GM12878 (cell line): ENCODE measurements at regions not wholly inside any gene's neighbourhood (a gene's known extent, or its start where the extent isn't known, plus 50 kb on each side); places are given as distances from the start of the nearest gene placed in this dataset.

ENCODE experiments used
- ATAC-seq: fragments of 200-7000 bp; cut with Tn5 transposase; 3 replicates; pipeline ENCODE4 v1.9.1; 2020; ENCODE audit warnings: mild to moderate bottlenecking, moderate library complexity
- BruUV-seq: library from RNA; stranded (reverse); fragments of 400-500 nt; replicated peaks from 2 replicates; lab custom pipeline; 2021; lab: Mats Ljungman, UMichigan
- CTCF ChIA-PET: fragments of 300-600 bp; sonication (Branson Sonifier 250); formaldehyde crosslinking; extraction: SDS; loops from one replicate; lab custom pipeline; 2021; ENCODE audit warnings: inconsistent platforms; lab: Yijun Ruan, JAX
- POLR2A ChIA-PET: fragments of 350-600 bp; formaldehyde crosslinking; extraction: SDS; loops from one replicate; lab custom pipeline; 2021; ENCODE audit warnings: inconsistent platforms; lab: Charles Lee
- RAD21 ChIA-PET: fragments of 300-600 bp; sonication (Branson Sonifier 250); formaldehyde crosslinking; loops from one replicate; lab custom pipeline; 2023; ENCODE audit warnings: antibody characterized with exemption; ENCODE audit not compliant: unreplicated experiment; lab: Charles Lee
- SMC1A ChIA-PET: fragments of 300-600 bp; sonication (Branson Sonifier 250); formaldehyde crosslinking; loops from one replicate; lab custom pipeline; 2023; ENCODE audit not compliant: unreplicated experiment, uncharacterized antibody; lab: Charles Lee
- DNase-seq: peaks from one replicate; pipeline ENCODE4 v3.0.0-alpha.2; 2011; ENCODE audit warnings: low read depth, low spot score
- FAIRE-seq: peaks from 3 replicates; lab custom pipeline; 2011; peaks lifted over from hg19 to GRCh38; lab: Jason Lieb, UNC
- H2AFZ ChIP-seq: 2 replicates; pipeline ENCODE4 v1.6.0; 2011; ENCODE audit warnings: low read depth, low read length, control low read depth; ENCODE audit not compliant: control insufficient read depth
- H3K27ac ChIP-seq: 2 replicates; pipeline ENCODE4 v1.5.1; 2011; ENCODE audit warnings: control low read depth; ENCODE audit not compliant: control insufficient read depth, insufficient read depth
- H3K27me3 ChIP-seq, 2 experiments: replicated peaks in 1 of 2; 2 replicates each; pipeline versions ENCODE4 v1.6.0 to v1.6.1; 2011; ENCODE audit warnings: low read length in 1 of 2; ENCODE audit not compliant: control insufficient read depth in 2 of 2, insufficient read depth in 2 of 2
- H3K36me3 ChIP-seq, 2 experiments: 2 replicates each; pipeline ENCODE4 v1.5.1; 2011; ENCODE audit warnings: low read length in 1 of 2; ENCODE audit not compliant: control insufficient read depth in 2 of 2, insufficient read depth in 2 of 2
- H3K4me1 ChIP-seq: 2 replicates; pipeline ENCODE4 v1.6.1; 2011; ENCODE audit warnings: mild to moderate bottlenecking, low read length, moderate library complexity, mixed read lengths; ENCODE audit not compliant: control insufficient read depth, insufficient read depth
- H3K4me2 ChIP-seq: 2 replicates; pipeline ENCODE4 v1.6.0; 2011; ENCODE audit warnings: control low read depth; ENCODE audit not compliant: control insufficient read depth, insufficient read depth
- H3K4me3 ChIP-seq: fragments of 200-600 bp; sonication (generic); 2 replicates; pipeline ENCODE4 v1.5.1; 2016
- H3K79me2 ChIP-seq: 2 replicates; pipeline ENCODE4 v1.6.0; 2011; ENCODE audit warnings: low read length; ENCODE audit not compliant: control insufficient read depth, insufficient read depth
- H3K9ac ChIP-seq: 2 replicates; pipeline ENCODE4 v1.8.0; 2011; ENCODE audit warnings: low read length, control low read depth, mixed read lengths; ENCODE audit not compliant: control insufficient read depth, insufficient read depth
- H3K9me3 ChIP-seq: replicated peaks from 3 replicates; pipeline ENCODE4 v1.5.1; 2011; ENCODE audit warnings: mild to moderate bottlenecking, low read length; ENCODE audit not compliant: control insufficient read depth, insufficient read depth
- H4K20me1 ChIP-seq: 2 replicates; pipeline ENCODE4 v1.6.0; 2011; ENCODE audit not compliant: control insufficient read depth, insufficient read depth
- CBX3 ChIP-seq: fragments of 200-600 bp; sonication (generic); IDR thresholded peaks from 2 replicates; pipeline ENCODE4 v1.6.1; 2016; ENCODE audit warnings: low read depth, borderline replicate concordance
- CREB1 ChIP-seq: IDR thresholded peaks from 2 replicates; pipeline ENCODE4 v1.6.1; 2012; ENCODE audit warnings: low read depth, mild to moderate bottlenecking, inconsistent platforms
- DPF2 ChIP-seq: fragments of 450-650 bp; IDR thresholded peaks from 2 replicates; pipeline ENCODE4 v1.6.1; 2017; ENCODE audit warnings: mild to moderate bottlenecking
- HDAC6 ChIP-seq: fragments of 200-600 bp; sonication (generic); IDR thresholded peaks from one replicate; pipeline ENCODE4 v1.8.0; 2017; ENCODE audit warnings: antibody characterized with exemption; ENCODE audit not compliant: unreplicated experiment
- IKZF1 ChIP-seq: fragments of 450-650 bp; conservative IDR thresholded peaks from 2 replicates; pipeline ENCODE4 v1.6.1; 2017; ENCODE audit warnings: antibody characterized with exemption, mild to moderate bottlenecking
- KAT2A ChIP-seq: conservative IDR thresholded peaks from 2 replicates; pipeline ENCODE4 v1.6.1; 2011; ENCODE audit warnings: low read depth, low read length; ENCODE audit not compliant: control insufficient read depth
- KDM1A ChIP-seq: fragments of 200-600 bp; sonication (generic); IDR thresholded peaks from 2 replicates; pipeline ENCODE4 v1.6.1; 2016; ENCODE audit warnings: borderline replicate concordance
- MYC ChIP-seq: IDR thresholded peaks from 2 replicates; pipeline ENCODE4 v1.6.1; 2011; ENCODE audit warnings: mild to moderate bottlenecking, low read length, moderate library complexity, inconsistent platforms; ENCODE audit not compliant: insufficient read depth, insufficient replicate concordance, insufficient read length, severe bottlenecking
- NBN ChIP-seq: fragments of 450-650 bp; IDR thresholded peaks from 2 replicates; pipeline ENCODE4 v1.6.1; 2016
- NFXL1 ChIP-seq: fragments of 450-650 bp; IDR thresholded peaks from 2 replicates; pipeline ENCODE4 v1.6.1; 2017; ENCODE audit warnings: antibody characterized with exemption, mild to moderate bottlenecking, borderline replicate concordance
- SREBF2 ChIP-seq: IDR thresholded peaks from 2 replicates; pipeline ENCODE4 v1.6.1; 2012; ENCODE audit warnings: mild to moderate bottlenecking, low read length
- STAT1 ChIP-seq: fragments of 450-650 bp; conservative IDR thresholded peaks from 2 replicates; pipeline ENCODE4 v1.6.1; 2014; ENCODE audit warnings: antibody characterized with exemption, mild to moderate bottlenecking
- STAT3 ChIP-seq: IDR thresholded peaks from 2 replicates; pipeline ENCODE4 v1.6.1; 2011; ENCODE audit warnings: low read depth, low read length, improper control_type of control experiment
- TAF1 ChIP-seq: IDR thresholded peaks from 2 replicates; pipeline ENCODE4 v1.6.1; 2011; ENCODE audit warnings: mild to moderate bottlenecking, low read depth, low read length, borderline replicate concordance
- TCF12 ChIP-seq: IDR thresholded peaks from 2 replicates; pipeline ENCODE4 v1.6.1; 2011; ENCODE audit warnings: low read depth, mild to moderate bottlenecking, low read length
- ZBTB4 ChIP-seq: fragments of 450-650 bp; formaldehyde crosslinking; IDR thresholded peaks from 2 replicates; pipeline ENCODE4 v1.4.0; 2022; ENCODE audit warnings: mild to moderate bottlenecking, moderate library complexity
- in situ Hi-C: fragments of 300-500 bp; cut with MboI; formaldehyde crosslinking; loops from 9 replicates; pipeline ENCODE4 v1.14.3; 2018; ENCODE audit warnings: mixed read lengths
- intact Hi-C: fragments of 100-400 bp; cut with micrococcal nuclease; formaldehyde crosslinking; loops from one replicate; pipeline ENCODE4 v1.14.2; 2022; ENCODE audit not compliant: unreplicated experiment
- TF ChIP-seq, protein P1 (sequence below): IDR thresholded peaks from 2 replicates; pipeline ENCODE4 v1.6.1; 2011; ENCODE audit warnings: low read depth, low read length, improper control_type of control experiment, borderline replicate concordance
- TF ChIP-seq, protein P2 (sequence below): fragments of 450-650 bp; IDR thresholded peaks from 2 replicates; pipeline ENCODE4 v1.6.1; 2014; ENCODE audit warnings: mild to moderate bottlenecking

DNA sequence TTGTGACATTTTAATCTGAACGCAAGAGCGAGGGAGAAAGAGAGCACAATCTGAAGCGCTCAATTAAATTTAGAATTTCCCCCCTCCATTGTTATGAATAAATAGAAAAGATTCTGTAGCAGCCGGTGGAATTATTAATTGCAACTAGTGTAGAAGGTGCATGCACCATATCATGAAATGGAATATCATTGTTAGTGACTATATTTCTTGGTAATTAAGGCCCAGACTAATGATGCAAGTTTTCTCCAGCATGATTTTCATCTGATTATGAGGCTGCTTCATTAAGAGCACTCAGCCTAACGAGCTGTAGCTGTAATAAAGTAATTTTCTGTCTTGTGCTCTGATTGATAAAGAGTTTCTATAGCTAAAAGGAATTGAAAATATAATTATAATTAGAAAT lies 432.2 kb upstream of the SPRED2 start (continued):
- no peak for TF ChIP-seq ZBTB4 (CRISPR knock-in tag)

DNA sequence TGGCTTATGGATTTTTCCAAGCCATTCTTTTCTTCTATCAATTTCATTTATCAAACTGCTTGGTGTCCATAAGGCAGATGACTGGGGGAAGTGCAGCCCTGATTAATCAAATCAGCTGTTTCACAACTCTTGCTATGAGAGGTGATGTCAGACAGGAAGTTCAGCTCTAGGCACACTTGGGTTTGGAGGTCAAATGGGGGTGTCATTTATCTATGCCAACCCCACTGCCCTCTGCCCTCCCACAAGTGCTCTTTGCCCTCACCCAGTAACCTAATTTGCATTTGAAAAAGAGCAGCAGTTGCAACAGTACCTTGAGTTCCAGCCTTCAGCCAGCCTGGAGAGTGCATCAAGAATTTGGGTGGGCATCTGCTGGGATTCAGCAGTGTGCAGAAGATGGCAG lies 431.3 kb upstream of the SPRED2 start:
- RAD21 ChIA-PET = no interaction called here
- POLR2A ChIA-PET = no interaction called here
- no peak for FAIRE-seq
- H2AFZ ChIP-seq = no peak overlapping the region
- no peaks in the 10 kb centered on the region for H3K4me1 ChIP-seq
- no peak overlapping the region for H3K27ac ChIP-seq
- no peaks in the 10 kb centered on the region for H3K79me2 ChIP-seq
- no TSS peak for BruUV-seq
- no peaks in the 10 kb centered on the region for H3K9me3 ChIP-seq
- in situ Hi-C loops = no loop called here
- H3K4me2 ChIP-seq = no peak overlapping the region
- intact Hi-C loops = no loop called here
- TF ChIP-seq SREBF2 = no peak
- no peak for TF ChIP-seq STAT1
- no peak for TF ChIP-seq HDAC6
- no peak for TF ChIP-seq NBN
- no peak for TF ChIP-seq CBX3
- no peak for TF ChIP-seq DPF2
- TF ChIP-seq, protein P1, sequence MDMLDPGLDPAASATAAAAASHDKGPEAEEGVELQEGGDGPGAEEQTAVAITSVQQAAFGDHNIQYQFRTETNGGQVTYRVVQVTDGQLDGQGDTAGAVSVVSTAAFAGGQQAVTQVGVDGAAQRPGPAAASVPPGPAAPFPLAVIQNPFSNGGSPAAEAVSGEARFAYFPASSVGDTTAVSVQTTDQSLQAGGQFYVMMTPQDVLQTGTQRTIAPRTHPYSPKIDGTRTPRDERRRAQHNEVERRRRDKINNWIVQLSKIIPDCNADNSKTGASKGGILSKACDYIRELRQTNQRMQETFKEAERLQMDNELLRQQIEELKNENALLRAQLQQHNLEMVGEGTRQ = no peak
- no peak for TF ChIP-seq KDM1A
- TF ChIP-seq CREB1 = no peak
- TF ChIP-seq STAT3 = no peak
- TF ChIP-seq TCF12 = no peak
- no peak for TF ChIP-seq IKZF1
- TF ChIP-seq, protein P2, sequence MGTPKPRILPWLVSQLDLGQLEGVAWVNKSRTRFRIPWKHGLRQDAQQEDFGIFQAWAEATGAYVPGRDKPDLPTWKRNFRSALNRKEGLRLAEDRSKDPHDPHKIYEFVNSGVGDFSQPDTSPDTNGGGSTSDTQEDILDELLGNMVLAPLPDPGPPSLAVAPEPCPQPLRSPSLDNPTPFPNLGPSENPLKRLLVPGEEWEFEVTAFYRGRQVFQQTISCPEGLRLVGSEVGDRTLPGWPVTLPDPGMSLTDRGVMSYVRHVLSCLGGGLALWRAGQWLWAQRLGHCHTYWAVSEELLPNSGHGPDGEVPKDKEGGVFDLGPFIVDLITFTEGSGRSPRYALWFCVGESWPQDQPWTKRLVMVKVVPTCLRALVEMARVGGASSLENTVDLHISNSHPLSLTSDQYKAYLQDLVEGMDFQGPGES = no peak
- TF ChIP-seq NFXL1 = no peak
- no peak for TF ChIP-seq MYC
- no peak for TF ChIP-seq KAT2A
- no peak for TF ChIP-seq TAF1
- peaks cover 0 to 3% of the 10 kb centered on the region in 2 experiments; a peak in 2 of 4 replicates for H3K27me3 ChIP-seq
- no peak for ATAC-seq
- CTCF ChIA-PET = interaction anchor here (0.6 kb wide), 1 partner anchor 179 kb away, joined by 3 read pairs; no protein-coding TSS in a partner anchor
- SMC1A ChIA-PET = no interaction called here
- H3K9ac ChIP-seq = no peak overlapping the region
- no peaks in the 10 kb centered on the region for H3K36me3 ChIP-seq
- no peak overlapping the region for H3K4me3 ChIP-seq
- H4K20me1 ChIP-seq = no peaks in the 10 kb centered on the region
- DNase-seq = no peak
